Ureter (tissue), 1 donor: ENCODE measurements at regions not wholly inside any gene's neighbourhood (a gene's known extent, or its start where the extent isn't known, plus 50 kb on each side); places are given as distances from the start of the nearest gene placed in this dataset.
"Not testable (repeated sequence)": the region's sequence is repeated elsewhere in the genome, so short reads cannot be mapped to it uniquely, and the experiment has no call there.

Experiments
- DNase-seq: peaks from one replicate; pipeline ENCODE4 v3.0.0-alpha.2; 2020; ENCODE audit warnings: low spot score
- donor health status: DM: yes; HTN: yes; CAD: no.

DNA sequence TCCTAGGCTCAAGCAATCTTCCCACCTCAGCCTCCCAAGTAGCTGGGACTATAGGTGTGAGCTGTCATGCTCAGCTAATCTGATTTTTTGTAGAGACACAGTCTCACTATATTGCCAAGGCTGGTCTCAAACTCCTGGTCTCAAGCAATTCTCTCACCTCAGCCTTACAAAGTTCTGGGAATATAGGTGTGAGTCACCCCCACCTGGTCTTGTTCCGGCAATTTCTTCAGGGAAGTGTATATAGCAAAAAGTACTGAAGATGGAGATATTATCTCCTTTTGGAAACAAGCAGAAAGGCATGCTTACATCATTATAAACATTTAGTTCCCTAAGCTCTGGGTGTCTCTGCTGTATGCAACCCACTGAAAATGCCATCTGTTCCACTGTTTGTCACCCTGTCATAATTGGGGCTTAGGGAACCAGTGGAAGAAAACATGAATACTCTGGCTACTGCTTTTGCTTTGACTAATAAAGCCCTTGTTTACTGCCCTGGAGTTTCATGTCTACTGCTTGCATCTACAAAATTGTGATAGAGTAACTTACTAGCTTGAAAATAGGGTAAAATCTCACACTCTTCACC lies 940.2 kb downstream of the GALC start:
- DNase-seq: no peak

DNA sequence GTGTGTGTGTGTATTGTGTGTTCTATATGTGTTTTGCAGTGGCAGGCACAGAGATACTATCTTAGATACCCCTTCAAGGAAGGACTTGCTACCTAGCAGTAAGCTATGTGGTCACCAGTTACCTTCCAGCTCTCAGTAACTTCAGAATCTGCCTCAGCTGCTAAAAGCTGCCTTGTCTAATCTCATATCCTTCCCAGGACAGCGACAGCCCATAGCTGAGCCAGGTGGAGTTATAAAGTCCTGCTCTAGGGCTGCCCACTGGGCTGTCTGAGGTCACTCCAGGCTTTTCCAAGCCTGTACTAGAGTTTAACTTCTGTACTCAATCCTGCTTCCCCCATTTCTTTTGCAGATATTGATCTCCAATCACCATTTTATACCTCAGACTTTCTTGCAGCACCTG lies 942.6 kb downstream of the GALC start:
- DNase-seq: no peak

DNA sequence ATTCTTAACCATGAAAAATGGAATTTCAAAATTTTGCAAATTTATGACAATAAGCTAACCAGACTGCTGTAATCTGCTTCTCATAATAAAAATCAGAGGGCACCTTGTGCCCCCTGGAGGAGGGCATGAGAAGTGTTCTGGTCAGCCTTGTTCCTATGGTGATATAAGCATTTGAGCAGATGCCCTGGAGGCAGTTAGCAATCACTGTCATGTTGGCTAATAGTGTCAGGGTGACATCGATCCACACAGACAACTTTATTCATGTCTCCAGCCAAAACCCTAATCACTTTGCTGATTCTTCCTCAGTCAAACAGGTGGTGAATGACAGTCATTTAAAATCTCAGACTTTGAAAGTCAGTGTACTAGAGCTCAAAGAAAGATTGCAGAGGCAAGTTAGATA lies 943.0 kb downstream of the GALC start:
- no peak for DNase-seq

DNA sequence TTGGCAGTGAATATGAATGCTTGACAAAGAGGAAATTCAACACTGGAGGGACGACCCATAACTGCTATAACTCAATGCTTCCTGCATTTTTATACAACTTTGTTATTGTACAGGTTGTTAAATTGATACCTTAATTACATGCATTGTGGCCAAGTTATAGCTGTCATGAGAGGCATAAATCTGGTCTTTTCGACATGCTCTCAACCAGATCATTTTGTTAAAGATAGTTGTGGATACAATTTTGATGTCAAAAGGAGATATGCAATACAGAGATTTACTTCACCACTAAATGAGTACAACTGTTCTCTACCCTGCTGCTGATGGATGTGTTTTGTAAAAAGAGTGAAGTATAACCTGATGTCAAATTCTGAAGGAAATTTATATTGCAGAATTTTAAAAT lies 946.0 kb downstream of the GALC start:
- no peak for DNase-seq

DNA sequence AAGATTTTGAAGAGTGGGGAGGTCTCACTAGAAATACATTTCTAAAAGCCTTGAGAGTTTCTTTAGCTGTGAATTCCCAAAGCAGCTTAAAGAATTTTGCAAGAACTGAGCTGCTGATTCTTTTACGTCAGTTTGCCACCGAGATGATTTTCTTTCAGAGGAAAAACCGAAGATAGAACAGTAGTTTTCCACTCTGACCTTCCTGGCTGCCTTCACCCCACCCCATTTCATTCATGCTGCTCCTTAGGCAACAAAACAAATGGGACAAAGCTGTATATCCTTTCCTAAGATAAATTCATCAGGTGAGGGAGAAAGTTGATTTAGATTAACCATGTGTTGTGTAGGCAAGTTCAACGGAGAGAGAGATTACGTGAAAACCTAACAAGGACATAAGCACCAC lies 947.0 kb downstream of the GALC start:
- no peak for DNase-seq

DNA sequence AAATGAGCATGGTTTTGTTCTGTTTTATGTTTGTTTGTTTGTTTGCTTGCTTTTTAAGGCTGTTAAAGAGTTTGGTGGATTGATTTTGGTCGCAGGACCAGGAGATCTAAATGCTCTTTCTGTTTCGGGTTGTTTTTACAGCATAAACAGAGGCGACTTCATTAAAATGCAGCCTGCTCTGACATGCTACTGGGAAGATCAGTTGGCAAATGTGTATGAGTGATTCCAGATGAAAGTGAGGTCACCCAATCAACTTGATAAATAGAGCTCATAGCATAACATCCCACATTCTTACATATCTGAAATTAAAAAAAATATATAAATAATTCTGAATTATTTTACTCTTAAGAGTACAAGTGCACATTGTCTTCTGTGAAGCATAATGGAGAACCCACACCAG lies 947.7 kb downstream of the GALC start:
- no peak for DNase-seq

DNA sequence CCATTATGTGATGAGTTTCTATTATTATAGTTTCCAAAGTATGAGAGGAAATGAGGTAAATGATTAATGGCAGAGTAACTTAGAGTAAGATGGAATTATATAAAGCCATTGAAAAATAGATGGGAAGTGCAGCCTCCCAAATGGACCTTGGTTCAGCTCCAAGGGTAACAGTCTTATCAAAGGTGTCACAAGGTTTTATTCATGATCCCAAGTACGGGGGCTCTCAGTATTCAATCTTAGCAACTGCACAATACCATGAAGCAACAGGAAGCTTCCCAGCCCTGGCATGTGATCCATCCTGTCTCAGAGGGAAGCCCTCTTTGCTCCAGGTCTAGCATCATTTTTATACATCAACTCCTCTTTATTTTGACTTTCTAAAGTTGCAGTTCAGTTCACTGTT lies 948.2 kb downstream of the GALC start:
- no peak for DNase-seq

DNA sequence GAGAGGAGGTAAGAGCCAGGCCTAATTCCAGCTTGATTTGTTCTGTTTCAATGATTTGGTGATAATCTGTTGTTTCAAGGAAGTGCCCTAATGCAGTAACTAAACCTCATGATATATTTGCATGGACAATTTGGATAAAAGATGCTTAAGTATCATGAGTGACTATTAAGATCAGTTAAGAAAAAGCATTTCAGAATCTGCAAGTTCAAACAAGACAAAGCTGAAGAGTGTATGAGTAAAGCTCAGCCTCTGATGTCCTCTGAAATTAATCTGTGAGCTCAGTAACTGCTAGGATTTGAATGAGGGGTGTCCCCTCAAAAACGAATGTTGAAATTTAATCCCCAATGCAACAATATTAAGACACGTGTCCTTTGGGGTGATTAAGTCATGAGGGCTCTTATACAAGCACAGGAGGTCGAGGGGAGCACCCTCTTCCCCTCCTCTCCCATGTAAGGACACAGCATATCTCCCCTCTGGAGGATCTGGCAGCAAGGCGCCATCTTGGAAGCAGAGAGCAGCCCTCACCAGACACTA lies 949.2 kb downstream of the GALC start:
- no peak for DNase-seq

DNA sequence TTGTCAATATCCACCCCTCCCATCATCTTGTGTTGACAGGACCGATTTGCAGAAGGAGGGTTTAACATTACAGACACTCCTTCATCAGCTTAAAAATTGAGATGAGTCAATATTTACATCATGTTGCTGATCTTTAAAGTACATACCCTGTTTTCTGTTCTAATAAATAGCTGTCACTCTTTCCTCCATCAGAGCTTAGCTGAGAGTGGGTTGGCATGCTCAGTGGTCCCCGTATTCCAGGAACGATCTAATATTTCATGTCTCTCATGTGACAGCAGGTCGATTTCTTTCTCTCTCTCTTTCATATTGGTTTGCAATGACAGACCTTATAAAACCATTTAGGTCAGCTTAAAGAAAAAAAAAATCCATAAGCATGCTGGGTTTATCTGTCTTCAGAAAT lies 950.6 kb downstream of the GALC start:
- no peak for DNase-seq

DNA sequence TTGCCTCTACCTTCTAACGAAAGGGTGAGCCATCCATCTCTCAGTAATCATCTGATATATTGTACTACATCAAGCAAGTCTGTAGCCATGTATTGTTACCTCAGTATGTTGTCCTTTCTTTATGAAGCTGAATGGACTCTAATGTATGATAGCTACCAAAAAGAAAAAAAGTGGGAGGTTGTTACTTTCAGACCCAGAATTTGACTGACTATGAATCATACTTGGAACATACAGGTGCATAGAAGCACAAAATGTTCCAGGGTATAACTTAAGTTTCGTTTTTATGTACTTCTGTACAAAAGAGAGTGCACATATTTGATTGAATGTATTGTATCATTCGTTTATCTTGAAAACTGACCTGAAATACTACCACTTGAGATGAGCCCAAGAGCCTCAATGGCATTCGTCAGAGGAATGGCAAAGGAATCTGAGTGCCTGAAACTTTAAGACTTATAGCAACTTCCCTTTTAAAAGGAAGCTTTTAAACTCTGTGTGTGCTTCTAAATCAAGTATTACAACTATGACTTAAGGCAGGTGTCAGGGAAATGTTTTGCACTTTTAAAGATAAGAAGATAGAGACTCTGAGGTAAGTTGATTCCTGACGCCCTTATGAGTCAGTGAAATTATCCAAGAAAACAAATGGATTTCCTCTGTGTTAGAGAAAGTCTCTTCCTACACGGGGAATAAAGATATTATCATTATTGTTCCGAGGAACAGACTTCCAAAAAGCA lies 951.5 kb downstream of the GALC start:
- no peak for DNase-seq

DNA sequence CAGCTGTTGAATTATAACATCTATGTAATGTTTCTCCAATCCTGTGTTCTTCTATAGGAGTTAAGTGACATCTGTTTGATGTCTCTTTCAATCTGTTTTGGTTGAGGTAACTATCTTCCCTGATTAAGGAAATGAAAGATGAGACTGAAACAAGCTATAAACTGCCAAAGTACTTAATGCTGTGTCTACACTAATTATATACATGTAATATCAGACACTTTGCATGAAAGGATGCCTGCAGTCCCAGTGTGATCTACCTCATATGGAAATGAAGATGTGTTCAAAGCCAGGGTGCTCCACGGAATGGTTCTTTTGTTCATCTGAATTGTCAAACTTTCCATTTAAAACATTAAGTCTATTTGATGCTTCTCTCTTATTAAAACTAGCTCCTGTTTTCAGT lies 958.3 kb downstream of the GALC start:
- DNase-seq: no peak

DNA sequence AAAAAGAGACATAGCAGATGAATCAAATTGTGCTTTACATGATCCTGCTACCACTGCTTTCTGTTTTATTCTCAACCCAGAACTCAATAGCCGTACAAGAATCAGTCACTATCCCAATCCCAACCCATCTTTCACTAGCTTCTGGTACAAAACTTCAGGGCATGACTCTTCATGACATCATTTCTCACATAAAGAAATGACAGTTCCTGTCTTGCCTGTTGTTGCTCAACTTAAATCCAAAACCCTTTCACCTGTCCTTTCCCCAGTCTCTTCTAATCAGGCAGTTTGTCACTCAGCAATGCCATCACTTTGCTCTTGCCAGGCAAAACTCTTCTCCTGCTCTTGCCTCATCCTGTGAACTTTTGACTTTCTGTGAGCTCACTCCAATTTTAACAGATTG lies 962.8 kb downstream of the GALC start:
- DNase-seq: no peak

DNA sequence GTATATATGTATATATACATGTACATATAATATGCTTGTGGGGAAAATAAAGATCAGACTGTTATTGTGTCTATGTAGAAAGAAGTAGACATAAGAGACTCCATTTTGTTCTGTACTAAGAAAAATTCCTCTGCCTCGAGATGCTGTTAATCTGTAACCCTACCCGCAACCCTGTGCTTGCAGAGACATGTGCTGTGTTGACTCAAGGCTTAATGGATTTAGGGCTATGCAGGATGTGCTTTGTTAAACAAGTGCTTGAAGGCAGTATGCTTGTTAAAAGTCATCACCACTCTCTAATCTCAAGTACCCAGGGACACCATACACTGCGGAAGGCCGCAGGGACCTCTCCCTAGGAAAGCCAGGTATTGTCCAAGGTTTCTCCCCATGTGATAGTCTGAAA lies 972.9 kb downstream of the GALC start:
- DNase-seq: not testable (repeated sequence)

DNA sequence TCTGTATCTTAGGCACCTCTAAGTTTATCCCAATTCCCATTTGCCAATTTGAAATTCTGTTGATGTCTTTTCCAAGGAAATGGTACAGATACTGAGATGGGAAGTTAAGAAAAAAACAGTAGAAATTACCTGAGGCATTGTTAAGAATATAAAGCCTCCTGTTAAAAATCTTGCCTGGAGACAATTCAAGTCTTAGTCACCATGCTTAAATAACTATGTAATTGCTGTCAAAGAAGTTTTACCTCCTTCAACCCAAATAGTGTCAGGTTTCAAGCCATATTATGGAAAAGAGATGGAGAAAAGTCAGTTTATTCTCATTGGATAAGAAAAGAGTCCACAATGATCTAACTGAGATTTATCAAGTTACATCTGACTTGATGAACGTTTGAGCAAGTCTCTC lies 974.7 kb downstream of the GALC start:
- no peak for DNase-seq

DNA sequence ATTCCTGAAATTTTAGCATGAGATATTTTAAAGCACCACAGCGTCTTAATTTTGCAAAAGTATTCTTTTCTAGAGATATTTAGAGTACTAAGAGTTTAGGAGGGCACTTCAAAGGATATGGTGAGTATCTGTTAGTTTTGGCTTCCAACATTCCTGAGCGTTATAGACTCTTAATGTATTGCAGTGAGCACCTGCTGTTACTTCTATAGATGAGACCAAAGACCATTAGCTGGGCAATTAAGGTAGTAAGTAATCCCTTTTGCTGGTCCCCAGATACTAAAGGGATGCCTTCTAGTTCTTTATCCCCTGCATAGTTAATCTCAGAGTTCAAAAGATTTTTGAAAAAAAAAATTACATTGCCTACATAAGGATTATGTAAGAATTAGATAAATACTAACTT lies 975.6 kb downstream of the GALC start:
- no peak for DNase-seq

DNA sequence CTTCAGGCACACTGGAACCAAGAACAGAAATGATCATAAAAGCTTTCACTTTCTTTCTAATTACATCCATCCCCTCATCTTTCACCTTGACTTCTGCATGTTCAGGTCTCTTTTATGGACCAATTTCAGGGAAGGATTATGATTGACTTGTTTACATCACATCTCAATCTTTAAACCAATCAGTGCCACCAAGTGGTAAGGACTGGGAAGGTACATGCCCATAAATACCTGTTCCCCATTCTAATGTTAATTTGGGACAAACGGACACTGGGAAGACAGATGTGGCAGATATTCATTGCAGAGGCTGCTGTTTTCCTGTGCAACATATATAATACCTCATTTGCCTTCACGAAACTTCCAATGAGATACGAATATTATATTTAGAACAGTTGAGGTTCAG lies 978.1 kb downstream of the GALC start:
- DNase-seq: no peak

DNA sequence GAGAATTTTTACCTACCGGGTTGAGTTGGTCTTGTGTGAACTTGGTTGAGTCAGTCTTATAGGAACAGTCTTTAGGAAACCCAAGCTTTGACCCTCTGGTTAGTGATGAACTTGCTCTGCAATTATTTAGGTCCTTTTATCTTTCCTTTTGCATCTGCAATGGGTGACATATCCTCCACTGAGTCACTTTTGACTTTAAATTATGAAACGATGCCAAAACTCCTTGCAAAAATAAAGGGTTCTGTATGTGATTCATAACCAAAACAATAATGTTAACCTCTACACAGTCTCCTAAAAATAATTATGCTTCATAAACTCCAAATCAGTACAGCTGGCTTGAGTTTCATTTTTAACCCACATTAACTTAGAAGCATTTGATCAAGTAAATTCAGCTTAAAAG lies 979.4 kb downstream of the GALC start:
- DNase-seq: no peak

DNA sequence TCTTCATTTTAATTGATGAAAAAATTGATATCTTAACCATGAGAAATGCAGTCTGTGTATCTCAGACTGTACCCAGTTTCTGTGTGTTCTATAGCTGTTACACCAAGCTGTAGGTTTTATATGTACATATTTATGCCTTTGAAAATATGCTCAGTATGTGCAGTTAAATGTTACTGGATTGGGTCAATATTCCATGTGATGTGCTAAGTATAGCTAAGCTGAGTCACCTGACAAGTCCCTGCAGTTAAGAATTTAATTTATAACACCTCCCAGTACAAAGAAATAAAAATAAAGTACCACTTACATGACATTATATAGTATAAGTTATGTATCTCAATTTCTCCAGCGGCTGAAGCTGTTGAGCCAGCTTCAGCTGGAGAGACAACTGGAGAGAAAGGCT lies 984.0 kb downstream of the GALC start:
- DNase-seq: no peak

DNA sequence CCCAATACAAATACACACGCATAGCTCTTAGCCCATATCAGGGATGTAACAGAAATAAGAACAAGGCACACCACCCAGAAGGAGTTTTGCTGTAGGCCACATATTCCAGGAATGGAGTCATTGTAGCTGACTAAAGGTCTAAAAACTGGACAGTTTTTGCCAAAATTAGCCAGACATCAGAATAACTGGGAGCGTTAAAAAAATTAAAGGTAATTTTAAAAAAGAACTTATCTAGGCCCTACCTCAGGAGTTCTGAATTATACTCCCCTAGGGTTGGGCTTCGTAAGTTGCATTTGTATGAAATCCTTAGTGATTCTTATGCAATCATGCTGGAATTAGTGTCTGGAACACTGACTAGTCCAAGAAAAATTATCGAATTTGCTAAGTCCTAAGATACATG lies 987.7 kb downstream of the GALC start:
- no peak for DNase-seq

DNA sequence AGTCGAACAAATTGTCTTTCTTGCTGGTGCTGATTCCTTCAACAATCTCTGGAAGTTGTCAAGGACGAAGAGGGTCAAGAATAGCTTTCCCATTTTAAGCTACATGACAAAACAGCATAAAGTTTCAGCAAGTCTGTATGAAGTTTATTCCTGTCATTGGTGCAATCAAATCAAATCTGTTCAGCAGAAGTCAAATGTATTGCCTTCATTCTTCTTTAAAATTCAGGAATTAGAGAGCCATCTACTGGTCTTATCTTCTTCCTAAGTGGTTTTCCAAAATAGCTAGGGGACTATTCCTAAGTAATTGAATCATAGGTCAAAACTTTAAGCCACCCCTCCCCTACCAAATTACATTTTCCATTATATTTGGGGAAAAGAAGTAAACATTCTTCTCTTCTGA lies 990.2 kb downstream of the GALC start:
- DNase-seq: no peak

DNA sequence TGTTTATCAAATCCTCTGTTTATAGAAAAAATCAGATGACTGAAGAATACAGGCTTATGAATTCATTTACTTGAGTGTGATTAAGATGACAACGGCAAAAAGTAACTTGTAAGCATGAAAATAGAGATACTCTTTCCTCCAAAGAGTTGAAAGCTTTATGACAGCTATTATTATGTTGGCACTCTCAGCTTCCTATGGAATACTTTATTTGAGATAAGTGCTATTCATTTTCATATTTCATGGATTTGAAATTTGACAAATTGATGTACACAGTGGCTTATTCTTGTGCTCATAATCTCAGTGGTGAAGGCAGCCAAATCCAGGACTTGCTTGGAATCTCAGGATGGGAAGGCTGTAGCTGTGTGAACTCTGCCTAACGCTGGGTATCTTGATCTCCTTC lies 991.6 kb downstream of the GALC start:
- no peak for DNase-seq

DNA sequence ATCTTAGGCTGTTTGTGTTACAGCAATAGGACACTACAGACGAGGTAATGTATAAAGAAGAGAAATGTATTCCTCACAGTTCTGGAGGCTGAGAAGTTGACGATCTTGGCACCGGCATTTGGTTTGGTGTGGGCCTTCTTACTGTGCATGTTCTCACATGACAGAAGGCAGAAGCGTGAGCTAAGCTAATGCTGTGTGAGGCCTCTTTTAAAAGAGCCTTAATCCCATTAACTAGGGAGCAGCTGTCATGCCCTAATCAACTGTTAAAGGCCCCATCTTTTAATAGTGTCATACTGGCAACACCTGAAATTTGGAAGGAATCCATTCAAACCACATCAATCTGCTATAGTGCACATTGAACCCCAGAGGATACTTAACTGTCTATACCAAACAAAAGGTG lies 992.9 kb downstream of the GALC start:
- no peak for DNase-seq

DNA sequence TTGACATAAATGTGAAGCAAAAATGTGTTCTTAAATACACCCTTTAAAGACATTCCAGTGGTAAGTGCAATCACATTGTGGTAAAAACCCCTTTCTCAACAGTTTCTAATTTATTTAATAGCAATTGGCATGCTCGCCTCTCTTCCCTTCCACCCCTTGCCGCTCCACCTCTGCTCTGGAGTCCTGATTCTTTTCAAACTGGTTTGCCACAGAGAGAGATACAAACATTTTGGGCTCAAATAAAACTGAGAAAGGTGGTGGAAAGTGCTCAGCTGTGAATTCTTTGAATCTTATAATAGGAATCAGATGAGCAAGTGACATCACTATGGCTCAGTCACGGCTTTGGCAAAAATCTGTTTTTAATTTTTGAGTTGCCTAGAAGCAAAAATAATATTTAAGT lies 993.9 kb downstream of the GALC start:
- no peak for DNase-seq

DNA sequence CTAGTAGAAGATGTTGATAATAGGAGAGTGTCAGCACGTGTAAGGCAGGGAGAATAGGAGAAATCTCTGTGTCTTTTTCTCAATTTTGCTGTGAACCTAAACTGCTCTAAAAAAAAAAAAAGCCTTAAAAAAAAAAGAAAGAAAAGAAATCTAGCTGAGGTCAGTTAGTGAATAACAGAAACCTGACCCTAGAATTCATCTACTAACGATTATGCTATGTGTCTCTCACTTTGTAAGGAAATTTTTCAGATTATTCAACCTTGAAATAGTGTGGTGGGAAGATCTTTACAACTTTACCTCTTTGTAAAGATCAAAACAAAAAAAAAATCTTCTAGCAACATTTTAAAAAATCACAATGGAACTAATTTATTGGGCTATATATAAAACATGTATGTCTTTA lies 995.7 kb downstream of the GALC start:
- no peak for DNase-seq
